K562 (cell line): ENCODE measurements at regions not wholly inside any gene's neighbourhood (a gene's known extent, or its start where the extent isn't known, plus 50 kb on each side); places are given as distances from the start of the nearest gene placed in this dataset.

Experiments used
- GABPB1 ChIP-seq: sonication (generic); formaldehyde crosslinking; IDR thresholded peaks from 2 replicates; pipeline ENCODE4 v1.8.0; 2022; ENCODE audit warnings: mild to moderate bottlenecking, missing genetic modification reagents
- ILK ChIP-seq: fragments of 450-650 bp; IDR thresholded peaks from 2 replicates; pipeline ENCODE4 v1.6.1; 2016; ENCODE audit warnings: missing genetic modification characterization, low read depth, mild to moderate bottlenecking, missing compliant biosample characterization, moderate library complexity, borderline replicate concordance
- MAFK ChIP-seq: IDR thresholded peaks from 2 replicates; pipeline ENCODE4 v1.6.1; 2011; ENCODE audit warnings: low read length, improper control_type of control experiment
- OTX1 ChIP-seq: fragments of 450-650 bp; formaldehyde crosslinking; IDR thresholded peaks from 2 replicates; pipeline ENCODE4 v1.4.0; 2022; ENCODE audit warnings: mild to moderate bottlenecking
- TEAD4 ChIP-seq, 2 experiments: sonication (generic) in 1 of 2; formaldehyde crosslinking in 1 of 2; IDR thresholded peaks; 2 replicates each; pipeline versions ENCODE4 v1.6.1 to v1.8.0; 2012 to 2022; ENCODE audit warnings: borderline replicate concordance in 1 of 2, inconsistent platforms in 1 of 2, low read length in 1 of 2, mild to moderate bottlenecking in 1 of 2, missing genetic modification reagents in 1 of 2
- ZBTB8A ChIP-seq: fragments of 450-650 bp; IDR thresholded peaks from 2 replicates; pipeline ENCODE4 v1.6.1; 2018; ENCODE audit warnings: mild to moderate bottlenecking, moderate library complexity; ENCODE audit not compliant: partially characterized antibody
- ZNF239 ChIP-seq: fragments of 250-450 bp; sonication (Bioruptor Pico); IDR thresholded peaks from 2 replicates; pipeline ENCODE4 v1.4.0; 2020; ENCODE audit warnings: mild to moderate bottlenecking
- ZNF263 ChIP-seq: sonication (generic); formaldehyde crosslinking; IDR thresholded peaks from 2 replicates; pipeline ENCODE4 v1.8.0; 2022; ENCODE audit warnings: mild to moderate bottlenecking, missing genetic modification reagents, borderline replicate concordance
- ZNF551 ChIP-seq: fragments of 250-450 bp; sonication (Bioruptor Pico); IDR thresholded peaks from 2 replicates; pipeline ENCODE4 v1.5.0; 2021; ENCODE audit warnings: mild to moderate bottlenecking, moderate library complexity
- ZNF644 ChIP-seq: fragments of 200-800 bp; sonication (Bioruptor generic); IDR thresholded peaks from 2 replicates; pipeline ENCODE4 v1.6.1; 2016; ENCODE audit warnings: low read depth, missing genetic modification characterization, missing compliant biosample characterization
- TF ChIP-seq, protein P1 (sequence below): fragments of 250-450 bp; sonication (Bioruptor Pico); IDR thresholded peaks from 2 replicates; pipeline ENCODE4 v1.4.0; 2020; ENCODE audit warnings: borderline replicate concordance
- TF ChIP-seq, protein P2 (sequence below): IDR thresholded peaks from 2 replicates; pipeline ENCODE4 v1.6.1; 2011; ENCODE audit warnings: borderline replicate concordance, low read depth, mild to moderate bottlenecking, moderate library complexity, low read length; ENCODE audit not compliant: insufficient read depth, poor library complexity, severe bottlenecking

DNA sequence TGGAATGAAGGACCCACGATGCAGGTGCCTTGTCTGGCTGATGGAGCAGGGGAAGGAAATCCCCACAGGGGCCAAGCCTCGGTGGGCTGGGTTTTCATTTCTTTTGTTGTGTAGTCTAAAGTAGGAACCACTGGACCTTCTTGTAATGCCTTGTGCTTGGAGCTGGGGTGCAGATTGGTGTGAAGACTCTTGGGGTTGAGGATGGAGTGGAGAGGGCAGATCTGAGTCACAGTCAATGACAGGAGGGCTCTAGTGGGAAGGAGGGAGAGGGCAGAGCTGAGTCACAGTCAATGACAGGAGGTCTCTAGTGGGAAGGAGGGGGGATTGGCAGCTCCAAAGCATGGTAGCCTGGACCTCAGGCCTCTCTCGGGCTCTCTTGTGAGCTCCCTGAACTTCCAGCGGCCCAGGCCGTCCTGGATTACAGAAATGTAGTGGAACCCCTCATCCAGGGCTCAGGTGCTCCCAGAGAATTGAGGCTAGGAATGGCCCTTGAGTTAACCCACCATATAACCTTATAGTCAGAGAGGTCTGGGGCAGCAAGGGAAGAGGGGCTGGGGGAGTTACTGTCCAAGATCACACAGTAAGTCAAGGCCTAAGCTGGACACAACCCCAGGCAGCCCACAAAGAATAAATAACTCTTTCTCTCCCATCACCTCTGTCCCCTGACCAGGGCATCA is 313.8 kb downstream of the MATN1 start (continued):
- TF ChIP-seq, protein P1, sequence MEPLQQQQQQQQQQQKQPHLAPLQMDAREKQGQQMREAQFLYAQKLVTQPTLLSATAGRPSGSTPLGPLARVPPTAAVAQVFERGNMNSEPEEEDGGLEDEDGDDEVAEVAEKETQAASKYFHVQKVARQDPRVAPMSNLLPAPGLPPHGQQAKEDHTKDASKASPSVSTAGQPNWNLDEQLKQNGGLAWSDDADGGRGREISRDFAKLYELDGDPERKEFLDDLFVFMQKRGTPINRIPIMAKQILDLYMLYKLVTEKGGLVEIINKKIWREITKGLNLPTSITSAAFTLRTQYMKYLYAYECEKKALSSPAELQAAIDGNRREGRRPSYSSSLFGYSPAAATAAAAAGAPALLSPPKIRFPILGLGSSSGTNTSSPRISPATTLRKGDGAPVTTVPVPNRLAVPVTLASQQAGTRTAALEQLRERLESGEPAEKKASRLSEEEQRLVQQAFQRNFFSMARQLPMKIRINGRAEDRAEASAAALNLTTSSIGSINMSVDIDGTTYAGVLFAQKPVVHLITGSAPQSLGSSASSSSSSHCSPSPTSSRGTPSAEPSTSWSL = no peak
- TF ChIP-seq OTX1 (CRISPR knock-in tag) (no peak), MAFK (no peak), ZNF263 (CRISPR knock-in tag) (no peak), GABPB1 (CRISPR knock-in tag) (no peak), TEAD4 (IDR thresholded peaks at IDR 0.05; ENCODE audit: low read length) (no peak), TEAD4 (CRISPR knock-in tag; IDR thresholded peaks at IDR 0.05; ENCODE audit: borderline replicate concordance) (no peak), ZNF551 (CRISPR knock-in tag) (no peak), ZNF239 (CRISPR knock-in tag) (no peak), ZBTB8A (no peak), ILK (tag) (no peak), ZNF644 (tag) (no peak)
- TF ChIP-seq, protein P2, sequence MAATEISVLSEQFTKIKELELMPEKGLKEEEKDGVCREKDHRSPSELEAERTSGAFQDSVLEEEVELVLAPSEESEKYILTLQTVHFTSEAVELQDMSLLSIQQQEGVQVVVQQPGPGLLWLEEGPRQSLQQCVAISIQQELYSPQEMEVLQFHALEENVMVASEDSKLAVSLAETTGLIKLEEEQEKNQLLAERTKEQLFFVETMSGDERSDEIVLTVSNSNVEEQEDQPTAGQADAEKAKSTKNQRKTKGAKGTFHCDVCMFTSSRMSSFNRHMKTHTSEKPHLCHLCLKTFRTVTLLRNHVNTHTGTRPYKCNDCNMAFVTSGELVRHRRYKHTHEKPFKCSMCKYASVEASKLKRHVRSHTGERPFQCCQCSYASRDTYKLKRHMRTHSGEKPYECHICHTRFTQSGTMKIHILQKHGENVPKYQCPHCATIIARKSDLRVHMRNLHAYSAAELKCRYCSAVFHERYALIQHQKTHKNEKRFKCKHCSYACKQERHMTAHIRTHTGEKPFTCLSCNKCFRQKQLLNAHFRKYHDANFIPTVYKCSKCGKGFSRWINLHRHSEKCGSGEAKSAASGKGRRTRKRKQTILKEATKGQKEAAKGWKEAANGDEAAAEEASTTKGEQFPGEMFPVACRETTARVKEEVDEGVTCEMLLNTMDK = no peak
